ENCODE measurements at regions not wholly inside any gene's neighbourhood (a gene's known extent, or its start where the extent isn't known, plus 50 kb on each side); places are given as distances from the start of the nearest gene placed in this dataset.

GRCh38 chr17:77369544-77369971 is 228.8 kb downstream of the SEC14L1 start (continued):
- TF ChIP-seq PBX2 (CRISPR knock-in tag; IDR thresholded peaks at IDR 0.05; ENCODE audit: low read depth) (no peak), PBX2 (tag; conservative IDR thresholded peaks at IDR 0.05; ENCODE audit: low read depth) (no peak), ZNF507 (tag; conservative IDR thresholded peaks at IDR 0.05) (no peak), ESRRA (IDR thresholded peaks at IDR 0.05; ENCODE audit: borderline replicate concordance, low read depth) (no peak), MYBL2 (IDR thresholded peaks at IDR 0.05; ENCODE audit: low read depth) (no peak), MYBL2 (CRISPR knock-in tag; IDR thresholded peaks at IDR 0.05; ENCODE audit: borderline replicate concordance) (no peak), CBFA2T2 (conservative IDR thresholded peaks at IDR 0.05) (peak; percentile 18; the same call in 1 of the 2 replicates), NCOR1 (IDR thresholded peaks at IDR 0.05) (no peak), DEAF1 (CRISPR knock-in tag; IDR thresholded peaks at IDR 0.05) (no peak), ETS2 (tag; IDR thresholded peaks at IDR 0.05; ENCODE audit: borderline replicate concordance, poor library complexity, severe bottlenecking) (no peak), TFAP4 (CRISPR knock-in tag; IDR thresholded peaks at IDR 0.05; ENCODE audit: borderline replicate concordance) (peak; percentile 20; the same call in 1 of the 2 replicates), FOXM1 (IDR thresholded peaks at IDR 0.05; ENCODE audit: low read depth) (no peak), FOXM1 (CRISPR knock-in tag; IDR thresholded peaks at IDR 0.05; ENCODE audit: low read depth) (no peak), ARID4B (CRISPR knock-in tag; IDR thresholded peaks at IDR 0.05) (no peak), RAD21 (CRISPR knock-in tag; conservative IDR thresholded peaks at IDR 0.05 in 1 of 2, IDR thresholded peaks at IDR 0.05 in 1 of 2) (peak in 1 of 2 experiments; percentile 38; a peak in 2 of 4 replicates), NRF1 (conservative IDR thresholded peaks at IDR 0.05 in 1 of 2, IDR thresholded peaks at IDR 0.05 in 1 of 2) (peak in 1 of 2 experiments; percentile 38; a peak in 3 of 4 replicates)
- TF ChIP-seq, protein P1, sequence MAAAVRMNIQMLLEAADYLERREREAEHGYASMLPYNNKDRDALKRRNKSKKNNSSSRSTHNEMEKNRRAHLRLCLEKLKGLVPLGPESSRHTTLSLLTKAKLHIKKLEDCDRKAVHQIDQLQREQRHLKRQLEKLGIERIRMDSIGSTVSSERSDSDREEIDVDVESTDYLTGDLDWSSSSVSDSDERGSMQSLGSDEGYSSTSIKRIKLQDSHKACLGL (CRISPR knock-in tag; IDR thresholded peaks at IDR 0.05; ENCODE audit: borderline replicate concordance, poor library complexity, severe bottlenecking), result no peak
